ENCODE measurements at regions not wholly inside any gene's neighbourhood (a gene's known extent, or its start where the extent isn't known, plus 50 kb on each side); places are given as distances from the start of the nearest gene placed in this dataset.

DNA sequence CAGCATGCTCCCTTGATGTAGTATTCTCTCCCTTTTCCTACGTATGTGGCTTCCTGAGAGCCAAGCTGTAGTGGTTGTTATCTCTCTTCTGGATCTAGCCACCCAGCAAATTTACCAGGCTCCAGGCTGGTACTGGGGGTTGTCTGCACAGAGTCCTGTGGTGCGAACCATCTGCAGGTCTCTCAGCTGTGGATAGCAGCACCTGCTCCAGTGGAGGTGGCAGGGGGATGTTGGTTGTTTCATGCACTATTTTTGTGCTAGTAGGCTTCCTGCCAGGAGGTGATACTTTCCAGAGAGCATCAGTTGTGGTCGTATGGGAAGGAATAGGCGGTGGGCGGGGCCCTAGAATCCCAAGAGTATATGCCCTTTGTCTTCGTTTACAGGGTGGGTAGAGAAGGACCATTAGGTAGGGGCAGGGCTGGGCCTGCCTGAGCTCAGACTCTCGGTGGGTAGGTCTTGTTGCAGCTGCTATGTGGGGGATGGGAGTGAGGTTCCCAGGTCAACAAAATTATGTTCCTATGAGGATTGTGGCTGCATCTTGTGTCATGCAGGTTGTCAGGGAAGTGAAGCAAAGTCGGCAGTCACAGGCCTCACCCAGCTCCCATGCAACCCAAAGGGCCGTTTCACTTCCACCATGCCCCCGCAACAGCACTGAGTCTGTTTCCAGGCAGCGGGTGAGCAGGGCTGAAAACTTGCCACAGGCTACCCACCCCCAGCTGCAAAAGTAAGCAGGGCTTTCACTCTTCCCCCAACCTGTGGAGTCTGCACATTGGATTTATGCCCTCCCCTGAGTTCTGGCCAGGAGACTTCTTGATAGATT lies 1139.5 kb downstream of the BCL11A start:
- TF ChIP-seq, protein P1, sequence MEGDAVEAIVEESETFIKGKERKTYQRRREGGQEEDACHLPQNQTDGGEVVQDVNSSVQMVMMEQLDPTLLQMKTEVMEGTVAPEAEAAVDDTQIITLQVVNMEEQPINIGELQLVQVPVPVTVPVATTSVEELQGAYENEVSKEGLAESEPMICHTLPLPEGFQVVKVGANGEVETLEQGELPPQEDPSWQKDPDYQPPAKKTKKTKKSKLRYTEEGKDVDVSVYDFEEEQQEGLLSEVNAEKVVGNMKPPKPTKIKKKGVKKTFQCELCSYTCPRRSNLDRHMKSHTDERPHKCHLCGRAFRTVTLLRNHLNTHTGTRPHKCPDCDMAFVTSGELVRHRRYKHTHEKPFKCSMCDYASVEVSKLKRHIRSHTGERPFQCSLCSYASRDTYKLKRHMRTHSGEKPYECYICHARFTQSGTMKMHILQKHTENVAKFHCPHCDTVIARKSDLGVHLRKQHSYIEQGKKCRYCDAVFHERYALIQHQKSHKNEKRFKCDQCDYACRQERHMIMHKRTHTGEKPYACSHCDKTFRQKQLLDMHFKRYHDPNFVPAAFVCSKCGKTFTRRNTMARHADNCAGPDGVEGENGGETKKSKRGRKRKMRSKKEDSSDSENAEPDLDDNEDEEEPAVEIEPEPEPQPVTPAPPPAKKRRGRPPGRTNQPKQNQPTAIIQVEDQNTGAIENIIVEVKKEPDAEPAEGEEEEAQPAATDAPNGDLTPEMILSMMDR (IDR thresholded peaks at IDR 0.05) = no peak
- no peak for TF ChIP-seq POLR2A (IDR thresholded peaks at IDR 0.05)
